IMR-90 (cell line): ENCODE measurements at regions not wholly inside any gene's neighbourhood (a gene's known extent, or its start where the extent isn't known, plus 50 kb on each side); places are given as distances from the start of the nearest gene placed in this dataset.

Experiments
- CEBPB ChIP-seq: IDR thresholded peaks from 2 replicates; pipeline ENCODE4 v1.6.1; 2012; ENCODE audit warnings: low read depth, low read length, improper control_type of control experiment
- CTCF ChIP-seq: conservative IDR thresholded peaks from 2 replicates; pipeline ENCODE4 v1.5.1; 2012; ENCODE audit warnings: mild to moderate bottlenecking, low read depth, low read length, improper control_type of control experiment
- MAZ ChIP-seq: IDR thresholded peaks from 2 replicates; pipeline ENCODE4 v1.6.1; 2012; ENCODE audit warnings: low read depth, mild to moderate bottlenecking, low read length, improper control_type of control experiment, moderate library complexity, borderline replicate concordance

- TF ChIP-seq CTCF (no peak), CEBPB (no peak), MAZ (no peak)
Measured at GRCh38 chr5:129173771-129174170, 79.2 kb downstream of the ISOC1 start.
